ENCODE measurements at regions not wholly inside any gene's neighbourhood (a gene's known extent, or its start where the extent isn't known, plus 50 kb on each side); places are given as distances from the start of the nearest gene placed in this dataset.
A peak's percentile ranks its signal among the peaks of the same experiment; 100 is the strongest.

DNA sequence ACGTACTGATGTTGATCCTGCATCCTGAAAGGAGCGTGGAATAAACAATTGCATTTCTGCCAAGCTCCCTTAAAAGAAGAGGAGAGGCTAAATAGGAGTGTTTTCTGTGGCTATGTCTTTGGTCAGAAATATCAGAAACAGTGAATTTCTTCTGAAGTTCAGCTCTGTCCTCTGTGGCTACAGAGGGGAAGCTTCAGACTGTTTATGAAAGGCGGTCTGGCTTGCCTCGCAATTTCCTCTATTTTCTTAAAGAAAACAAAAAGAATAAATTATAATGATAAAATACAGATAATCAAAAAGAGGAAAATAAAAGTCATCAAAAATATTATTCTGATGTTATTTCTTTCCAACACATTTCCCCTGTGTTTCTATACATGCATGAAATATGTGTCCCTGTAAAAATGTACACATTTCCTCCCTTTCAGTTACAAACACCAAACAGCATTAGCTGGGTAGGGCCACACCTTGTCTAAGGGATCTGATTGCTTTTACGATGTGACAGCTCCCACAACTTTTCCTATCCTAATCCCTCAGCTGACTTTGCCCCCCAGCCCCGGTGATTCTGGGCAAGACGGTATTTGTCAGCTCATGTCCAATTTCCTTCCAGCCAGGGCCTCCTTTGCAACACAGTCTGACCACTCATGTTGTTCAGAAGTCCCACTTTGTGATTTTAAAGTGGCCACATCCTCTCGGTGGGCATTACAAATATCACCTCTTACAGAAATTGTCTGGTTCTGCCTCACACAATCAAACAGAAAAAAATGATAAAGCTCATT lies 439.0 kb downstream of the HS3ST3B1 start:
- H3K36me3 Mint-ChIP-seq, result no peaks in the 10 kb centered on the region
- Histone ChIP-seq H3K27ac (no peak overlapping the region), H3K4me1 (peaks cover 20% of the 10 kb centered on the region), H4K20me1 (ENCODE audit: low read depth) (no peaks in the 10 kb centered on the region), H3K27me3 (no peaks in the 10 kb centered on the region), H3K4me3 (no peak overlapping the region), H3K9ac (no peak overlapping the region), H3K79me2 (ENCODE audit: low read depth) (no peaks in the 10 kb centered on the region), H3K36me3 (no peaks in the 10 kb centered on the region), H3K4me2 (no peak overlapping the region), H3K9me3 (ENCODE audit: low read depth) (no peaks in the 10 kb centered on the region), H3F3A (ENCODE audit: low read depth) (no peaks in the 10 kb centered on the region), H2AFZ (replicated peaks) (no peak overlapping the region)
- peaks cover 4% of the 10 kb centered on the region for H3K27me3 Mint-ChIP-seq (ENCODE audit: insufficient read depth, low read depth)
- TF ChIP-seq EZH2phosphoT487 (IDR thresholded peaks at IDR 0.05), result no peak
- TF ChIP-seq CTCF (IDR thresholded peaks at IDR 0.05), result no peak
- TF ChIP-seq EZH2 (IDR thresholded peaks at IDR 0.05), result no peak
- no peak for DNase-seq (ENCODE audit: low spot score)
- peaks cover 47% of the 10 kb centered on the region for H3K4me1 Mint-ChIP-seq
- H3K4me3 Mint-ChIP-seq, result no peak overlapping the region
- no peaks in the 10 kb centered on the region for H3K9me3 Mint-ChIP-seq
- H3K27ac Mint-ChIP-seq, result no peak overlapping the region

- H3K36me3 ChIP-seq, result no peaks in the 10 kb centered on the region
- DNase-seq (ENCODE audit: low spot score), result no peak
- no peak overlapping the region for H3K27ac Mint-ChIP-seq
- no peaks in the 10 kb centered on the region for H3K27me3 ChIP-seq
- H3K36me3 Mint-ChIP-seq, result no peaks in the 10 kb centered on the region
- H3F3A ChIP-seq (ENCODE audit: low read depth), result no peaks in the 10 kb centered on the region
- no peaks in the 10 kb centered on the region for H3K9me3 ChIP-seq (ENCODE audit: low read depth)
- no peak overlapping the region for H3K9ac ChIP-seq
- H3K9me3 Mint-ChIP-seq, result no peaks in the 10 kb centered on the region
- H2AFZ ChIP-seq (replicated peaks), result no peak overlapping the region
- no peak overlapping the region for H3K4me2 ChIP-seq
- H3K4me1 ChIP-seq, result peaks cover 20% of the 10 kb centered on the region
- no peaks in the 10 kb centered on the region for H3K79me2 ChIP-seq (ENCODE audit: low read depth)
- H3K27me3 Mint-ChIP-seq (ENCODE audit: insufficient read depth, low read depth), result peaks cover 4% of the 10 kb centered on the region
- H3K4me3 ChIP-seq, result no peak overlapping the region
- H3K27ac ChIP-seq, result no peak overlapping the region
- TF ChIP-seq EZH2 (IDR thresholded peaks at IDR 0.05), result no peak
- no peak for TF ChIP-seq EZH2phosphoT487 (IDR thresholded peaks at IDR 0.05)
- no peak overlapping the region for H3K4me3 Mint-ChIP-seq
- no peaks in the 10 kb centered on the region for H4K20me1 ChIP-seq (ENCODE audit: low read depth)
- peaks cover 47% of the 10 kb centered on the region for H3K4me1 Mint-ChIP-seq
These were observed 437.7 kb downstream of the HS3ST3B1 start for GRCh38 chr17:14738652-14738988.

- H3K36me3 ChIP-seq, result no peaks in the 10 kb centered on the region
- Mint-ChIP-seq H3K36me3 (no peaks in the 10 kb centered on the region), H3K4me3 (no peak overlapping the region), H3K27ac (no peak overlapping the region), H3K9me3 (no peaks in the 10 kb centered on the region), H3K4me1 (peaks cover 47% of the 10 kb centered on the region), H3K27me3 (ENCODE audit: insufficient read depth, low read depth) (peaks cover 4% of the 10 kb centered on the region)
- H3K27ac ChIP-seq, result no peak overlapping the region
- DNase-seq (ENCODE audit: low spot score), result peak; percentile 41
- H4K20me1 ChIP-seq (ENCODE audit: low read depth), result no peaks in the 10 kb centered on the region
- H3K9me3 ChIP-seq (ENCODE audit: low read depth), result no peaks in the 10 kb centered on the region
- no peaks in the 10 kb centered on the region for H3K79me2 ChIP-seq (ENCODE audit: low read depth)
- TF ChIP-seq EZH2phosphoT487 (IDR thresholded peaks at IDR 0.05) (no peak), CTCF (IDR thresholded peaks at IDR 0.05) (peak; percentile 44)
- no peaks in the 10 kb centered on the region for H3K27me3 ChIP-seq
- peaks cover 20% of the 10 kb centered on the region for H3K4me1 ChIP-seq
- H3K9ac ChIP-seq, result no peak overlapping the region
- H3F3A ChIP-seq (ENCODE audit: low read depth), result no peaks in the 10 kb centered on the region
- no peak overlapping the region for H3K4me2 ChIP-seq
- no peak overlapping the region for H2AFZ ChIP-seq (replicated peaks)
- no peak overlapping the region for H3K4me3 ChIP-seq
These were observed 437.2 kb downstream of the HS3ST3B1 start for GRCh38 chr17:14737984-14738651.

GRCh38 chr17:14736631-14737030 lies 435.8 kb downstream of the HS3ST3B1 start:
- no peak overlapping the region for H2AFZ ChIP-seq (replicated peaks)
- DNase-seq (ENCODE audit: low spot score), result no peak
- Mint-ChIP-seq H3K4me3 (no peak overlapping the region), H3K27ac (no peak overlapping the region), H3K4me1 (peaks cover 46% of the 10 kb centered on the region), H3K9me3 (peaks cover 1% of the 10 kb centered on the region), H3K36me3 (no peaks in the 10 kb centered on the region), H3K27me3 (ENCODE audit: insufficient read depth, low read depth) (peaks cover 4% of the 10 kb centered on the region)
- H3K4me1 ChIP-seq, result peaks cover 22% of the 10 kb centered on the region
- H3K9ac ChIP-seq, result no peak overlapping the region
- no peaks in the 10 kb centered on the region for H3K36me3 ChIP-seq
- H3K27me3 ChIP-seq, result no peaks in the 10 kb centered on the region
- no peaks in the 10 kb centered on the region for H4K20me1 ChIP-seq (ENCODE audit: low read depth)
- no peaks in the 10 kb centered on the region for H3K9me3 ChIP-seq (ENCODE audit: low read depth)
- no peak overlapping the region for H3K27ac ChIP-seq
- no peak for TF ChIP-seq CTCF (IDR thresholded peaks at IDR 0.05)
- TF ChIP-seq EZH2phosphoT487 (IDR thresholded peaks at IDR 0.05), result no peak
- no peak for TF ChIP-seq EZH2 (IDR thresholded peaks at IDR 0.05)
- H3F3A ChIP-seq (ENCODE audit: low read depth), result no peaks in the 10 kb centered on the region
- no peak overlapping the region for H3K4me3 ChIP-seq
- H3K79me2 ChIP-seq (ENCODE audit: low read depth), result no peaks in the 10 kb centered on the region
- H3K4me2 ChIP-seq, result no peak overlapping the region
